ENCODE measurements at regions not wholly inside any gene's neighbourhood (a gene's known extent, or its start where the extent isn't known, plus 50 kb on each side); places are given as distances from the start of the nearest gene placed in this dataset.
"Not testable (repeated sequence)": the region's sequence is repeated elsewhere in the genome, so short reads cannot be mapped to it uniquely, and the experiment has no call there.

DNA sequence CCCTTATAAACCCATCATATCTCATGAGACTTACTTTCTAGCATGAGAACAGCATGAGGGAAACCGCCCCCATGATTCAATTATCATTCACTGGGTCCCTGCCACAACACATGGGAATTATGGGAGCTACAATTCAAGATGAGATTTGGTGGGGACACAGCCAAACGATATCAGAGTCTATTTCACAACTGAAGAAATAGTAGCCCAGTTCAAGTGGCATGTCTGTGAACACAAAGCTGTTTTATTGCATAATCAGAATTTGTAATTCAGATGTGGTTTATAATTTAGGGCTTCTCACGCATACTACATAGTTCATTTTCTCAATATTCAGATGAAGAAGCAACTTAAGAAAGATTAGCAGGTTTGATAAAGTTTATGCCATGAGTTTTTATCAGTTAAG is 1188.0 kb upstream of the ALCAM start:
- no peak for DNase-seq

DNA sequence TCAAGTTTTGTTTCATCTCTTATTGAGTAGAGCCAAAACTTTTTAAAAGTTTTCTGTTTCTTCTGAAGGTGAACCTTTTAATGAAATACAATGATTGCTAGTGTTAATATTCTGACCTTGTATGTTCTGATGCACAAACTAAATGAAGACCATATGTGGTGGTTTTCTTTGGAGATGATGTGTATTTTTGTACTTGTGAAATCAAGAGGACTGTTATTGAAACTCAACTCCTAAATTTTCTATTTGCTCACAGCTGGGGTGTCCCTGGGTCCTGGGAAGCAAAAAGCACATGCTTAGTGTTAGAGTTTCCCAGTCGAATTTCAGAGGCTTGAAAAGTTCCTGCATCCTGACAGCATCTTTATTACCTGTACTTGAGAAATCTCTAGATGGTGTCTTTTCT is 1185.8 kb upstream of the ALCAM start:
- DNase-seq = no peak

DNA sequence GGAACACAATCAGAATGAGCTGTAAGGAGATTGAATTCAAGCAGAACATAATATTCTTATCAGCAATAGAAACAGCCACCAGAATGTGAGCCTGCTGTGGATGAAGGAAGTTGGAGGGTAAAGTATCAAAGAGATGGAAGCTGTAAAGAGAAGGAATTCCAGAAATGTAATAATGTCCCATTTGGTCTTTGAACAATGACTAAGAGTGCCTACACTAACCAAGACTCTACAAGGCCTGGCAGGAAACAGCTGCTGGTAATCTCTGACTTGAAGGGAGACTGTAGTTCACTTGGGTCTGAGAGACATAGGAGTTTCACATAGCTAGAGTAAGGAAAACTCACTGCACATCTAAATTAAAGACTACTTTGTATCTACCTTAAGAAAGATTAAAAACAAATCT is 1176.0 kb upstream of the ALCAM start:
- DNase-seq = no peak

DNA sequence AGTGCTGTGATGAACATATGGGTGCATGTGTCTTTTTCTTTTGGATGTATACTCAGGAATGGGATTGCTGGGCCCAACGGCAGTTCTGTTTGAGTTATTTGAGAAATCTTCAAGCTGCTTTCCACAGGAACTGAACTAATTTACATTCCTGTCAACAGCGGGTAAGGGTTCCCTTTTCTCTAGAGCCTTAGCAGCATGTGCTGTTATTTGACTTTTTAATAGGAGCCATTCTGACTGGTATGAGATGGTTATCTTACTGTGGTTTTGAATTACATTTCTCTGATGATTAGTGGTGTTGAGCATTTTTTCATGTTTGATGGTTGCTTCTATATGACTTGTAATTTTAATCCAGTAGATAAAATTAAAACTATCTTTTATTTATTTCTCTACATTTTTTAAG is 1168.6 kb upstream of the ALCAM start:
- no peak for DNase-seq

DNA sequence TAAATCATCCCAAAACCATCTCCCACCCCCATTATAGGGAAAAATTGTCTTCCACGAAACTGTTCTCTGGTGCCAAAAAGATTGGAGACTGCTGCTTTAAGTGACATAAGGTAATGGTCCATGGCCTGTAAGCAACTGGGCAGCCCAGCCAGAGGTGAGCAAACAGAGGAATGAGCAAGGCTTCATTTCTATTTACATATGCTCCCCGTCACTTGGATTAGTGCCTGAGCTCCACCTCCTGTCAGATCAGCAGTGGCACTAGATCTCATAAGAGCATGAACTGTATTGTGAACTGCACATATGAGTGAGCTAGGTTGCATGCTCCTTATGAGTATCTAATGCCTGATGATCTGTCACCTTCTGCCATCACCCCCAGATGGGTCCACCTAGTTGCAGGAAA is 1159.8 kb upstream of the ALCAM start:
- no peak for DNase-seq

DNA sequence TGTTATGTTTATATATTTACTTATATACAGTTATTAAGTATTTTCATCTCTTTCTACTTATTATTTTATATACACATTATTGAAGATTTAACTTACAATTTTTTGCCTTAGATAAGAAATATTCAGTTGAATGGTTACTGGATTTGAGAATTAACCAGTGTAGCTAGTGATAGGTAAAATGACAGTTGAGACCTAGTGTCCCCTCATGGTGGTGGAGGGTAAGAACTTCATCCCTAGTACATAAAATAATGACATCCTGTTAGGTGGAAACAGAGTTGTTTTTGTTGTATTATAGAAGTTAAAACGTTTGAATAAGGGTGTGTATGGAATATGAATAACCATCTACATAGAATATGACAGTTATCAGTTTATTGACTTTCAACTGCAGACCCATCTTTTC is 1152.4 kb upstream of the ALCAM start:
- no peak for DNase-seq

DNA sequence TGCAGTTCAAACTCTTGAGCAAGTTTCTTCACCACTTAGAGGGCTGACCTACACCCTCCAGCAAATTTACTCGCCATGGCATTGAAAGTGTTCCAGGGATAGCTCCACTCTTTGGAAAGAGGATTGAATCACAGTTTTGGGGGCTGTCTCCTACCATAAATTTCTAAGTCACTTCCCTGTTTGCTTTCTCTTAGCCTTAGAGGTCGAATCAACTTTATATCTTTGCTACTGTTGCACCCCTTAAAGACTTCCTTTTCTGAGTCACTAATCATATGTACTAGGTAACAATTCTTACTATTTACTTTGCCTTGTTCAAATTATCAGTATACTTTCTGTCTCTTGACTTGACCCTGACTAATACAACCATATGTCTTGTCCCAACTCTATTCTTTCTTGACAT is 1151.8 kb upstream of the ALCAM start:
- DNase-seq = no peak

DNA sequence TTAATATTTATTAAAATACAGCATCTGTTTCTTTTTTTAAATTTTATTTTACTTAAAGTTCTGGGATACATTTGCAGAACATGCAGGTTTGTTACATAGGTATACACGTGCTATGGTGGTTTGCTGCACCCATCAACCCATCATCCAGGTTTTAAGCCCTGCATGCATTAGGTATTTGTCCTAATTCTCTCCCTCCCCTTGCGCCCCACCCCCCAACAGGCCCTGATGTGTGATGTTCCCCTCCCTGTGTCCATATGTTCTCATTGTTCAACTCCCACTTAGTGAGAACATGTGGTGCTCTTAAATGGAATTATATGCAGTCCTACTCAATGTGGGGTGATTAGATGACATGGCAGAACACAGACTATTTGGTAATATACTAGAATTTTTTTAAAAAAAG is 1147.7 kb upstream of the ALCAM start:
- DNase-seq = not testable (repeated sequence)

DNA sequence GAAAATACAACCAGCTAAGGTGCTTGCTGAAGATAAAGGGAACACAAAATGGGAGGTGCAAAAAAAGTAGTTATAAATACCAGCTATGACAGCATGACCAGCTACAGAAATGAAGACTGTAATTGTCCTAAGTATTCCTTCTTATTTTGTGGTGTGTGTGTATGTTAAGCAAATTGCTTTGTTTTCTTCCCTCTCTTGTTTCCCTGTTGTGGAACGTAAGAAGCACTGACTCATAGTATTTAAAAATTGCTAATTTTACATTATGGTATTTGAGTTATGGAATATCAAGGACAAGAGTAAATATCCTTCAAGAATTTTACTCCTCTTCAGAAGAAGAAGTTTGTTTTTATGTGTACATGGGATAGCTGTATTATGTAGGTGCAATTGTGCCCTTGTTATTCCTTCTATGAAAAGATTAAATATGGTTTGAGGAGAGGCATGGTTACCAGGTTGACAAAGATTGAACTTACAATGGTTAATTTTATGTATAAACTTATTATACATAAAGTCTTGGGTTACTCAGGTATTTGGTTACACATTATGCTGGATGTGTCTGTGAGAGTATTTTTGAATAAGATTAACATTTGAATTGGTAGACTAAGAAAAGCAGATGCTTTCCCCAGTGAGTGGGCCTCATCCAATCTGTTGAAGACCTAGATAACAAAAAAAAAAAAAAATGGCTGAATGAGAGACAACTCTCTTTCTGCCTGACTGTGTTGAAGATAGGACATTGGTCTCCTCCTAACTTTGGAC is 1132.1 kb upstream of the ALCAM start:
- no peak for DNase-seq

DNA sequence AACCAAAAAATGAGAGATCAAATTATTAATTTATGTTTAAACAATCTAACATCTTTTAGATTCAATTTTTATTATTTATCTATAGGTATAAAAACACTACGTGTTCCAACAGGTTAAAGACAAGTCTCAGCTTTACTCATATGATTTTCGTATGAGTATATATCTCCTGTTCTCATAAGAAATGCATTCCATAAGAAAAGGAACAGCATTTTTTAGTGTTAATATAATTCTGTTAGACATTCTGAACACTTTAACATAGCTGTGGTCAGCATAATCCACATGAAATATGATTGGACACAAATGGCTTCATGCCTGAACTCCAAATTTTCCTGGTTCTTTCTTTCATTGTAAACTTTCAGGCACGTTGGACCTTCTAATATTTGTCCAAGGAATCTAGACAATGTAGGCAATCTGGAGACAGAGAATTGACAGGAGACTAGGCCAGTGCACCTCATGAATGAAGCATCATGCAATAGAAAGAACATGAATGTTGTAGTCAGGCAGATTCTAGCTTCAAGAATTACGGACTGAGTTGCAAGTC is 1122.0 kb upstream of the ALCAM start:
- DNase-seq = no peak

DNA sequence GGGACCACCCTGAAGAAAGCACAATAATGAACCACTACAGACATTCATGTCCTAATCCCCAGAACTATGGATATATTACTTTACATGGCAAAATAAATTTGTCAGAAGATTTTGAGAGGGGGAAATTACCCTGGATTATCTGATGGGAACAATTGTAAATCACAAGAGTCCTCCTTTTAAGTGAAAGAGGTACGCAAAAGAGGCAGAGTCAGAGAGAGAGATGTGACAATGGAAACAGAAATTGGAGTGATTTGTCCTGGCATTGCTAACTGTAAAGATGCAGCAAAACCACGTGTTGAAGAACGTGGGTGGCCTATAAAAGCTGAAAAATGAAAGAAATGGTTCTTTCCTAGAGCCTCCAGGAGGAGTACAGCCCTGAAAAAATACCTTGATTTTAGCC is 1121.4 kb upstream of the ALCAM start:
- no peak for DNase-seq

DNA sequence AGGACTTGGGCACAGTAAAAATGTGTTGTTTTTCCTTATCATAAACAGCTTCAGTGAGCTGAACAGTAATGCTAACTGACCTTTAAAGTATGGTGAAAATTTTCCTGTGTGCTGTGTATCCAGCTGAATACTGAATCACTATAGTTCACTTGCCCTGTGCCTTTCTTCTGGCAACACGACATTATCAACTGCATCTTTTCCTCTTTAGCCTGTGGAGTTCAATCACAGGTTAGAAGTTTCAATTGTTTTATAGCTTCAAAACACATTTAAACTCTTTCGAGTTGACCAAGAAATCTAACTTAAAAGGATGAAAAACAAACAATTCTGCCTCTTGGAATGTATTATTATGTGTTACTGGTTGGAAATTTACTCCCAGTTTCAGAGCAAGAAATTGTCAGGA is 1120.7 kb upstream of the ALCAM start:
- no peak for DNase-seq

DNA sequence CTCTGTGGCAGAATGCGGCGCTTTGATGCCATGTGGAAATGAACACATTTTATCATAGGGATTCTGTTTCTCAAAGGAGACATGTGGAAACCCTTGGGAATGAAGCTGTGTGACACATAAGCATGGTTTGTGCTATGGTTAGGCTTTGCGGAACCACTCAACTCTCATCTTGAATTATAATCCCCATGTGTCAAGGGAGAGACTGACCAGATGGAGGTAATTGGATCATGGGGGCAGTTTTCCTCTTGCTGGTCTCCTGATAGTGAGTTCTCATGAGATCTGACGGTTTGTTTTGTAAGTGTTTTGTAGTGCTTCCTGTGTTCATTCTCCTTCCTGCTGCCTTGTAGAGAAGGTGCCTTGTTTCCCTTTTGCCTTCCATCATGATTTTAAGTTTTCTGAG is 1109.2 kb upstream of the ALCAM start:
- no peak for DNase-seq

DNA sequence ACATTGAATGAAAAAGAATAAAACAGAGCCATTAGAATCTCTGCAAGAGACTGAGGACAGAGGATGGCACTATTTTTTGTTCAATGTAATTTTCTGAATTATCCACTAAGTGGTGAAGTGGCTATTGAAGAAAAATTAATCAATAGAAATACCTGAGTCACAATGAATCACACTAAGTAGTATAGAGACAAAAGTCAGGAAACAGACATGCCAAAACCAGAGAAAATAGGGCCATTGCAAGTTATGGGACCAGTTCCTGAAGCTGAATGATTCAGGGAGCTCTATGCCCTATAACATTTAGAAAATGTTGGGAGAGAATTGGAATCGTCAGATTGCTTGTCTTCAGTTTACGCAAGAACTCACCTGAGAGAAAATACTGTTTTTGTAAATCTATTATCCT is 1103.2 kb upstream of the ALCAM start:
- no peak for DNase-seq

DNA sequence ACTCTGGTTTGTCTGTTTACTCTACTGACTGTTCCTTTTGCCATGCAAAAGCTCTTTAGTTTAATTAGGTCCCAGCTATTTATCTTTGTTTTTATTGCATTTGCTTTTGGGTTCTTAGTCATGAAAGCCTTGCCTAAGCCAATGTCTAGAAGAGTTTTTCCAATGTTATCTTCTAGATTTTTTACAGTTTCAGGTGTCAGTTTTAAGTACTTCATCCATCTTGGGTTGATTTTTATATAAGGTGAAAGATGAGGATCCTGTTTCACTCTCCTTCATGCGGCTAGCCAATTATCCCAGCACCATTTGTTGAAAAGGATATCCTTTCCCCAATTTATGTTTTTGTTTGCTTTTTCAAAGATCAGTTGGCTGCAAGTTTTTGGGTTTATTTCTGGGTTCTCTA is 1100.5 kb upstream of the ALCAM start:
- DNase-seq = not testable (repeated sequence)

DNA sequence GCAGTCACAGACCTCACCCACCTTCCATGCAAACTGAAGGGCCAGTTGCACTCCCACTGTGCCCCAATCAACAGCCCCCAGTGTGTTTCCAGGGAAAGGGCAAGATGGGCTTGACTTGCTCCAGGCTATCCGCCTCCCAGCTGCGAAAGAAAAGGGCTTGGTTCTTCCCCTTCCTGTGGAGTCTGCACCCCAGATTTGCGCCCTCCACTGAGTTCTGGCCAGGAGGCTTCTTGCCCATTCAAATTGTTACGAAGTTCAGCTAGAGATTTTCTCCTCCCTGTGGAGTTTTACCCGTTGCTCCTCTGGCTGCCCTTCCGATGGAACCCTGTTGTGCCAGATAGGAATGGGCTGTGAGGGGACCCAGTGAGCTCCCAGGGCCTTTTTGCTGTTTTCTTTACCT is 1096.9 kb upstream of the ALCAM start:
- no peak for DNase-seq

DNA sequence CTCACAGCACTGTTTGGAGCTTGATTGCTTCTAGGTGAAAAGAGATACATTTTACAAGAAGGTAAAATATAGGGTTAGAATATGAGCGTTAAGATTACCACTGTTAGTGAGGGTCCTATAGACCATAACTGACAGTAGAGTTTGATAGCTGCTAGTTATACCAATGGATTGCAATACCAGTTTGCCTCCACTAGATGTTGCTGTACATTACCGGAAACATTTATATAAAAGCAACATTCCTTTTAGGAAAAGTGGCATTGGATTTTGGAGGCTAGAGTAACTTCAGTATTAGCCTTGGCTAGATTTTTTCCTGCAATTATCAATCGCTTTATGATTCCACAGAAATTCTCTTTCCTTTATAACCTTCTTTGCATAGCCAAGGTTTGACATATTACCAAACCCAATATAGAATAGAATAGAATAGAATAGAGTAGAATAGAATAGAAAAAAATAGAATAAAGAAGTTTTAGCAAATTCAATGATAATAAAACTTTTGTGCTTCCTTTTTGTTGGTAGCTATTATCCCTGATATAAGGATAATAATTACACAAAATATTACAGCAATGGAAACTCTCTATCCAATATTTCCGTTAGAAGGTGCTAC is 1093.6 kb upstream of the ALCAM start:
- DNase-seq = peak; percentile 22

DNA sequence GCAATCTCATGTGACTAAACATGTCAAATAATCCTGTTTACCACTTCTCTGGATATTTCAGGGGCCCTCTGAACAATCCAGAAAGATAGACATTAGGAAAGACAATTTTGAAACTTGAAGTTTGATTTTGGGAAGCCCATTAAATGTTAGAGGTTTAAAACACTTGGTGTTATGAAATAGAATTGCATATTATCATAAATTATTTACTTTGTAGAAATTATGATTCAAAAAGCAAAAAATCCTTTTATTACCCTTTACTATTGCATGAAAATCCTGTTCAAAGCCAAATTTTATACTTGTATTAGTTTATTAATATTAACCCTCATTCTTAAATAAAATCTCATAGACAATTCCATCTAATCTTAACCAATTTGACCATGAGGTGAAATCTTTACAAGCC is 1091.5 kb upstream of the ALCAM start:
- no peak for DNase-seq

DNA sequence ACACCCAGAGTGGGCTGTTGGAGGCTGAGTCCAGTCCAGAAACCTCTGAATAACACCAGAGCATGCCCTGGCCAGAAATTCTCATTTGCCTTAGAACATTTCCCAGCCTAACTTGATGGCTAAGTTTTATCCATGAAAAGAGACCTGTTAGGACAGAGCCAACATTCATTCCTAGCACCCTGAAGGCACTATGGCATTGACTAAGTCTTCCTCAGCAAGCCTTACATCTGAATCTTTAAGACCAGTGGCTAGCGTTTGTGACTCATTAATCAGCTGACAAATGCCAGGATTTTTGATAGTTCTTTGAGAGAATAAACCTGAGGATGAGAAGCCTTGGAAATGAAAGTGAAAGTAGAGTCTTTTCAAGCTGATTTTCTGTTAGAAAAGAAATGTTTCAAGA is 1087.1 kb upstream of the ALCAM start:
- DNase-seq = no peak

DNA sequence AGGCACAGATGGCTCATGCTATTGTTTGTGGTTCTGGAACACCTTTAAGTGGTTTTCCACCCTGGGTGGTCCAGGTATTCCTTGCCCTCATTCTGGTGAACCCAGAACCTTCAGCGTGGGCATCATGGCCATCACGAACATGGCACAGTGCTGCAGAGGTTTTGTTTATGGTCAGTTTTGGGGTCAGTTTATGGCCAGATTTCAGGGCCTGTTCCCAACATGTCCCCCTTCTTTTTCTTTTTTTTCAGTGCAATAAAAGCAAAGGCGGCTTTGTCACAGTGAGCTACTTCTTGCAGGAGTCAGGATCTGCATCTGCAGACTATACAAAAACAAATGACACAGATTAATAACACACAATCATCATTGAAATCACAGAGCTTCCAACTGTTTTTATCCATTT is 1085.0 kb upstream of the ALCAM start:
- DNase-seq = no peak

DNA sequence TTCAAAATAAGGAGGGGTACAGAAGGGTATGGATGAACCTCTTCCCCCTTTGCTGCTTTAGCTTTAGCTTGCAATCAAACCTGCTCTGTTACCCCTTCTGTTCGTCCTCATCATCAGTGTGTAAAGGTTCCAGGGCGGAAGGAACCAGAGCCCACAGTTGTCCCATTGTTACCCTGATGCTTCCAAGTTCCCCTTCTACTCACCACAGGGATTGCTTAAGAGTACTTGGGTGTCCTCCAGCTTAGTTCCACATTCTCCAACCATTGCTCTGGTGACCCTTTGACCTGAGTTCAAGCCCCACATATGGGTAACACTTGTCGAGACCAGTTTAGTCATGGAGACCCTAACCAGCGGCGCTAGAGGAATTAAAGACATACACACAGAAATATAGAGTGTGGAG is 1080.1 kb upstream of the ALCAM start:
- DNase-seq = no peak

DNA sequence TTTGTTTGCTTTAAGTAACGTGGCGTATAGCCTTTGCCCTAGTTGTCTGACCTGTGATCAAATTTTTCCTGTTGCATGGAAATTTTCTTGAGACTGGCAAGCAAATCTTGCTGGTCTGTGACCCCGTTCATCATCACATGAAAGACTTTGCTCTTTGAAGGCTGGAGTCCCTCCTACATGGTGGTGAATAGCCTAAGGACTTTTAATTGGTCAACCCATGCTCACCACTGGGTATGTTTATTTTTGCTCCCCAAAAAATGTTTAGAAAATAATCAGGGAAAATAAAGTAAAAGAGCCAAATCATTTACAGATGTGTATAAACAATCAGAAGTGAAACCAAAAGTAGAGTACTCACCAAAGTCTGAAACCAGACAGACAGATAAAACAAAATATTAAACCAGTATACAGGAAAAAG is 1075.3 kb upstream of the ALCAM start:
- DNase-seq = no peak

DNA sequence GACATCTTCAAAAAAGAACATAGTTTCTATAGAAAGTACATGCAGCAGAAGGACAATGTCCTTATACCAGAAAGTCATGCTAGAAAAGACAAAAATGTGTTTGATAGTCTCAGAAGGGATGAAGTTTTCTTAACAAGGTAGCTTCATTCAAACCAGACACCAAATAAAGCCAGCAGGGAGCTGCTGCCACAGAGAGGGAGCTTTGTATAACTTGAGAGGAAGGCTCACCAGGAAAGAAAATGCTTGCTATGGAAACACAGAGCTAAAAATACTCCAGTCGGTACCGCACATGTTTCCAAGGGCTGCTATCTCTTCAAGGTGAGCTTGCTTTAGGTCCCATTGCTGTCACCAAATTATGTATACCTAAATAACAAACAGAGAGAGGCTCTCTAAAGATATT is 1074.8 kb upstream of the ALCAM start:
- DNase-seq = no peak

DNA sequence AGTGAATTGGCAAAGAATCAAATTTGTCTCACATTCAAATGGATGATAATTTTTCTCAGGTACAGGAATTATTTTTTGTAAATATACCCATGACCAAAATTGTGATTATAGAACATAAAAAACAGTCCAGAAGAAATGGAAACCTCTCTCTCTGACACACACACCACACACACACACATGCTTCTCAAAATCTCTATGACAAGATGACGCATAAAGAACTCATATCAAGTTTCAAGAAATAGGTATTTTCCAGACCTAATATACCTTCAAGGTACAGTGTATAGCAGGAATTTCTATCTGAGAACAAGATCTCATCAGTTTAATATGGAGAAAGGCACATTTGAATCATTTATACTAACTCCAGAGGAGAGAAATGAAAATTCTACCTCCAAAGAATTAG is 1069.1 kb upstream of the ALCAM start:
- no peak for DNase-seq

DNA sequence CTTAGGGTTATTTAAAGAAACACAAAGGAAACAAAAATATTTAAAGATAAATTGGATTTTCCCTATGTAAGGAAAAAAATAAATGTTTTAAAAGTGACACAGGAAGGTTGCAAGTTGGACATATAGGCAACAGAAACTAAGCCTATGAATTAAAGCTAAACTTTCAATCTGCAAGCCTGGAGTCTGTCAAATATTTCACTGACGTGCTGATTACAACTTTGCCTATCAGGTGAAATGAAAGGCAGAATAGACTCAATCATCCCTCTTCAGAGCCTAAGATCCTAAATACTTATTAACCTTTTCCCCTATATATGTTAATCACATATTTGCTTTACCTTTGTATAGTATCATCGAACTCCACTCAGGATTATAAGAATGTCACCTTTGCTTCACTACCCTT is 1068.0 kb upstream of the ALCAM start:
- DNase-seq = no peak
